Esophagus (tissue), 2 donors: ENCODE measurements at regions not wholly inside any gene's neighbourhood (a gene's known extent, or its start where the extent isn't known, plus 50 kb on each side); places are given as distances from the start of the nearest gene placed in this dataset.
"Not testable (repeated sequence)": the region's sequence is repeated elsewhere in the genome, so short reads cannot be mapped to it uniquely, and the experiment has no call there.

ENCODE experiments used
- H3K27ac ChIP-seq, 2 donors: one replicate each; pipeline ENCODE4 v1.5.1; 2013; ENCODE audit warnings: low read depth in 2 of 2, mild to moderate bottlenecking in 2 of 2, inconsistent platforms in 1 of 2, low read length in 1 of 2, moderate library complexity in 1 of 2
- H3K27me3 ChIP-seq, 2 donors: one replicate each; pipeline ENCODE4 v1.6.1; 2013; ENCODE audit warnings: low read length in 2 of 2, control low read depth in 1 of 2, mild to moderate bottlenecking in 1 of 2; ENCODE audit not compliant: insufficient read depth in 2 of 2, control insufficient read depth in 1 of 2
- H3K36me3 ChIP-seq, 2 donors: one replicate each; pipeline ENCODE4 v1.6.1; 2013; ENCODE audit warnings: low read length in 1 of 2; ENCODE audit not compliant: control insufficient read depth in 2 of 2, insufficient read depth in 2 of 2
- H3K4me1 ChIP-seq, 2 donors: one replicate each; pipeline ENCODE4 v1.6.1; 2013; ENCODE audit warnings: low read length in 1 of 2; ENCODE audit not compliant: control insufficient read depth in 2 of 2, insufficient read depth in 2 of 2
- H3K4me3 ChIP-seq, 2 donors: one replicate each; pipeline ENCODE4 v1.5.1; 2013; ENCODE audit warnings: low read length in 2 of 2, mild to moderate bottlenecking in 2 of 2, low read depth in 1 of 2, moderate library complexity in 1 of 2
- H3K9me3 ChIP-seq, 2 donors: one replicate each; pipeline ENCODE4 v1.6.1; 2013; ENCODE audit warnings: mild to moderate bottlenecking in 2 of 2, low read depth in 1 of 2, low read length in 1 of 2, moderate library complexity in 1 of 2; ENCODE audit not compliant: control insufficient read depth in 2 of 2, insufficient read depth in 1 of 2
- WGBS, 2 donors: extraction: QIAGEN DNeasy Blood & Tissue Kit; methylation state at CpG; one replicate each; pipeline ENCODE4 v1.1.7; 2013; 5-methylcytosine and 5-hydroxymethylcytosine counted together
- donor health status: healthy with polysubstance abuse.
- donor health status: Bipolar disorder and iron deficiency.

- peaks cover 0 to 5% of the 10 kb centered on the region in 2 donors for H3K9me3 ChIP-seq
- no peaks in the 10 kb centered on the region for H3K27me3 ChIP-seq
- H3K36me3 ChIP-seq, result no peaks in the 10 kb centered on the region
- no peaks in the 10 kb centered on the region for H3K4me1 ChIP-seq
- 85 to 91% methylated on average over 3 of the region's 3 CpGs for WGBS, 2 donors
- H3K4me3 ChIP-seq, result no peak overlapping the region
- H3K27ac ChIP-seq, result no peak overlapping the region
Measured at GRCh38 chr9:107772988-107773387, 283.4 kb upstream of the KLF4 start.

GRCh38 chr9:107770716-107771115 is 281.1 kb upstream of the KLF4 start:
- Histone ChIP-seq H3K36me3 (no peaks in the 10 kb centered on the region), H3K4me3 (no peak overlapping the region), H3K27me3 (no peaks in the 10 kb centered on the region), H3K4me1 (no peaks in the 10 kb centered on the region), H3K27ac (no peak overlapping the region), H3K9me3 (peaks cover 0 to 5% of the 10 kb centered on the region in 2 donors)

- Histone ChIP-seq H3K27me3 (no peaks in the 10 kb centered on the region), H3K4me3 (no peak overlapping the region), H3K36me3 (no peaks in the 10 kb centered on the region), H3K4me1 (no peaks in the 10 kb centered on the region), H3K9me3 (peaks cover 0 to 4% of the 10 kb centered on the region in 2 donors), H3K27ac (no peak overlapping the region)
- 69 to 70% methylated on average over 9 of the region's 9 CpGs for WGBS, 2 donors
Measured at GRCh38 chr9:107768224-107768623, 278.7 kb upstream of the KLF4 start.

GRCh38 chr9:107767711-107768110 is 278.1 kb upstream of the KLF4 start:
- Histone ChIP-seq H3K27ac (no peak overlapping the region), H3K27me3 (no peaks in the 10 kb centered on the region), H3K36me3 (no peaks in the 10 kb centered on the region), H3K9me3 (peaks cover 0 to under 1% of the 10 kb centered on the region in 2 donors), H3K4me1 (no peaks in the 10 kb centered on the region), H3K4me3 (no peak overlapping the region)
- WGBS, 2 donors, result 96 to 99% methylated on average over 4 of the region's 4 CpGs

GRCh38 chr9:107763469-107763868 is 273.9 kb upstream of the KLF4 start:
- H3K9me3 ChIP-seq, H3K27me3 ChIP-seq, H3K27ac ChIP-seq, H3K36me3 ChIP-seq, H3K4me1 ChIP-seq, H3K4me3 ChIP-seq: not testable (repeated sequence)
- WGBS, 2 donors, result 68 to 77% methylated on average over 2 of the region's 2 CpGs

- no peaks in the 10 kb centered on the region for H3K9me3 ChIP-seq
- H3K4me1 ChIP-seq, result no peaks in the 10 kb centered on the region
- H3K27me3 ChIP-seq, result no peaks in the 10 kb centered on the region
- no peak overlapping the region for H3K27ac ChIP-seq
- H3K36me3 ChIP-seq, result no peaks in the 10 kb centered on the region
- WGBS, 2 donors, result 87 to 93% methylated on average over 2 of the region's 2 CpGs
- H3K4me3 ChIP-seq, result no peak overlapping the region
Measured at GRCh38 chr9:107761307-107761706, 271.7 kb upstream of the KLF4 start.

GRCh38 chr9:107760469-107761242 is 271.1 kb upstream of the KLF4 start:
- no peak overlapping the region for H3K27ac ChIP-seq
- WGBS, 2 donors, result 65 to 68% methylated on average over 12 of the region's 12 CpGs
- H3K27me3 ChIP-seq, result no peaks in the 10 kb centered on the region
- no peaks in the 10 kb centered on the region for H3K4me1 ChIP-seq
- H3K9me3 ChIP-seq, result no peaks in the 10 kb centered on the region
- H3K36me3 ChIP-seq, result no peaks in the 10 kb centered on the region
- no peak overlapping the region for H3K4me3 ChIP-seq

- no peaks in the 10 kb centered on the region for H3K9me3 ChIP-seq
- no peaks in the 10 kb centered on the region for H3K36me3 ChIP-seq
- no peaks in the 10 kb centered on the region for H3K27me3 ChIP-seq
- H3K4me3 ChIP-seq, result no peak overlapping the region
- H3K27ac ChIP-seq, result no peak overlapping the region
- no peaks in the 10 kb centered on the region for H3K4me1 ChIP-seq
- 72 to 75% methylated on average over 5 of the region's 5 CpGs for WGBS, 2 donors
Measured at GRCh38 chr9:107759823-107760166, 270.2 kb upstream of the KLF4 start.

GRCh38 chr9:107759009-107759822 is 269.6 kb upstream of the KLF4 start:
- H3K9me3 ChIP-seq, result no peaks in the 10 kb centered on the region
- H3K36me3 ChIP-seq, result no peaks in the 10 kb centered on the region
- no peak overlapping the region for H3K27ac ChIP-seq
- H3K4me3 ChIP-seq, result no peak overlapping the region
- no peaks in the 10 kb centered on the region for H3K4me1 ChIP-seq
- WGBS, 2 donors, result 84 to 92% methylated on average over 5 of the region's 5 CpGs
- H3K27me3 ChIP-seq, result no peaks in the 10 kb centered on the region

- Histone ChIP-seq H3K27ac (no peak overlapping the region), H3K27me3 (no peaks in the 10 kb centered on the region), H3K4me1 (peaks cover 0 to 4% of the 10 kb centered on the region in 2 donors), H3K9me3 (no peaks in the 10 kb centered on the region), H3K36me3 (no peaks in the 10 kb centered on the region), H3K4me3 (no peak overlapping the region)
- WGBS, 2 donors, result 92 to 93% methylated on average over 1 of the region's 1 CpG
Measured at GRCh38 chr9:107756091-107756490, 266.5 kb upstream of the KLF4 start.
